Activated CD4-positive, alpha-beta T cell treated with anti-CD3 and anti-CD28 coated beads, Interleukin-2, amount 10 ng/mL, durations not matched to agents 7 days and 5 days (primary cell): ENCODE measurements at regions not wholly inside any gene's neighbourhood (a gene's known extent, or its start where the extent isn't known, plus 50 kb on each side); places are given as distances from the start of the nearest gene placed in this dataset.

Experiments used
- CTCF ChIA-PET: fragments of 350-600 bp; sonication (Branson Sonifier 250); formaldehyde crosslinking; loops from one replicate; lab custom pipeline; 2021; ENCODE audit warnings: antibody characterized with exemption; lab: Charles Lee
- POLR2A ChIA-PET: fragments of 350-600 bp; sonication (Branson Sonifier 250); formaldehyde crosslinking; loops from one replicate; lab custom pipeline; 2021; ENCODE audit warnings: antibody characterized with exemption; lab: Charles Lee
- DNase-seq: peaks from one replicate; pipeline ENCODE4 v3.0.0-alpha.2; 2020
- H3K27ac Mint-ChIP-seq: one replicate; pipeline ENCODE4 v1.8.0; 2021; ENCODE audit warnings: mild to moderate bottlenecking, moderate library complexity, mixed read lengths
- H3K27me3 Mint-ChIP-seq: one replicate; pipeline ENCODE4 v1.8.0; 2021; ENCODE audit warnings: mixed read lengths
- H3K36me3 Mint-ChIP-seq: one replicate; pipeline ENCODE4 v1.8.0; 2021; ENCODE audit warnings: low read depth, mixed read lengths
- H3K4me1 Mint-ChIP-seq: one replicate; pipeline ENCODE4 v1.8.0; 2021; ENCODE audit warnings: mixed read lengths
- H3K4me3 Mint-ChIP-seq: one replicate; pipeline ENCODE4 v1.8.0; 2021; ENCODE audit warnings: mild to moderate bottlenecking, moderate library complexity, mixed read lengths
- H3K9me3 Mint-ChIP-seq: one replicate; pipeline ENCODE4 v1.8.0; 2021; ENCODE audit warnings: mixed read lengths

DNA sequence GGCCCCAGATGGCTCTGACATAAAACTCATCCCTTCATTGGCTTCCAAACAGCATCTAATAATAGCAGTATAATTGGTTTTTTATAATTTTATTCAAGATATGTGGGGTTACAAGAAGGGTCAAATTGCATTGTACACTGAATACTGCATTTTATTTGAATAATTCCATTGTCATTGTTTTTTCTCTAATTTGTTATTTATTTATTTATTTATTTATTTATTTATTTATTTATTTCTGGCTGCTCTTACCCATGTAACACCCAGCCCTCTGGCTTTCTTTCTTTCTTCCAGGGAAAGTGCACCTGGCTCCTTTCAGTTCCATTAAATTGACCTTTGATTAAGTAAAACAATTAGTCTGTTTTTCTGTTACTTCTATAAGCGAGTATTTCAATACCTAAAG lies 210.1 kb downstream of the CDH9 start:
- CTCF ChIA-PET = no interaction called here
- no peak for DNase-seq
- POLR2A ChIA-PET = no interaction called here
- Mint-ChIP-seq H3K9me3 (peaks cover 17% of the 10 kb centered on the region), H3K27ac (no peak overlapping the region), H3K4me3 (no peak overlapping the region), H3K4me1 (no peaks in the 10 kb centered on the region), H3K27me3 (no peaks in the 10 kb centered on the region), H3K36me3 (no peaks in the 10 kb centered on the region)

DNA sequence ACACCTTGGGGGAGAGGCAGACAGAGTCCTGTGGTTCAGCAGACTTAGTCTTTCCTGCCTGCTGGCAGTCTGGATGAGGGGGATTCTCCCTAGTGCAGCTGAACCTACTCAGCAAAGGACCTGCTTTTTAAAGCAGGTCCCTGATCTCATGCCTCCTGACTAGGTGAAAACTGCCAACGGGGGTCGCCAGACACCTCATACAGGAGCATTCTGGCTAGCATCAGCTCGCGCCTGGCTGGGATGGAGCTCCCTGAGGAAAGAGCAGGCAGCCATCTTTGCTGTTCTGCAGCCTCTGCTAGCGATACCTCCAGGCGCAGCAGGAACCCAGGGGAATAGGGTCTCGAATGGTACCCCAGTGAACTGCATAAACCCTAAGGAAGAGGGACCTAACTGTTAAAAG lies 225.2 kb downstream of the CDH9 start:
- Mint-ChIP-seq H3K27ac (no peak overlapping the region), H3K4me3 (no peak overlapping the region), H3K36me3 (no peaks in the 10 kb centered on the region), H3K4me1 (no peaks in the 10 kb centered on the region), H3K9me3 (peaks cover 20% of the 10 kb centered on the region), H3K27me3 (no peaks in the 10 kb centered on the region)
- ChIA-PET CTCF (no interaction called here), POLR2A (no interaction called here)
- DNase-seq = no peak

DNA sequence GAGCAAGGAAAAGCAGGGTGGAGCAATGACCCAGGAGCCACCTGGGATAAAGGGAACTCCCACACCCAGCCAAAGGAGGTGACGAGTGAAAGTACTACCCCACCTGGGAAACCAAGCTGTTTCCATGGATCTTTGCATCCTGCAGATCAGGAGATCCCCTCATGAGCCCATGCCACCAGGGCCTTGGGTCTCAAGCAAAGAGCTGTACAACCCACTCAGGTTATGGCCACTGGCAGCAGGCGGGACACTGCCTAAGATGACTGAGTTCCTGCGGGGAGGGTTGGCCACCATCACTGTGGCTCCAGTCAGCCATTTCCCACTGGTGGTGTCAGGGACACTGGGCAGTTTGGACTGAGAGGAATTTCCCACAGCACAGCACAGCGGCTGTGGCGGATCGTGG lies 225.7 kb downstream of the CDH9 start:
- Mint-ChIP-seq H3K27ac (no peak overlapping the region), H3K4me1 (no peaks in the 10 kb centered on the region), H3K36me3 (no peaks in the 10 kb centered on the region), H3K4me3 (no peak overlapping the region), H3K27me3 (no peaks in the 10 kb centered on the region), H3K9me3 (peaks cover 22% of the 10 kb centered on the region)
- CTCF ChIA-PET = no interaction called here
- DNase-seq = no peak
- POLR2A ChIA-PET = no interaction called here

DNA sequence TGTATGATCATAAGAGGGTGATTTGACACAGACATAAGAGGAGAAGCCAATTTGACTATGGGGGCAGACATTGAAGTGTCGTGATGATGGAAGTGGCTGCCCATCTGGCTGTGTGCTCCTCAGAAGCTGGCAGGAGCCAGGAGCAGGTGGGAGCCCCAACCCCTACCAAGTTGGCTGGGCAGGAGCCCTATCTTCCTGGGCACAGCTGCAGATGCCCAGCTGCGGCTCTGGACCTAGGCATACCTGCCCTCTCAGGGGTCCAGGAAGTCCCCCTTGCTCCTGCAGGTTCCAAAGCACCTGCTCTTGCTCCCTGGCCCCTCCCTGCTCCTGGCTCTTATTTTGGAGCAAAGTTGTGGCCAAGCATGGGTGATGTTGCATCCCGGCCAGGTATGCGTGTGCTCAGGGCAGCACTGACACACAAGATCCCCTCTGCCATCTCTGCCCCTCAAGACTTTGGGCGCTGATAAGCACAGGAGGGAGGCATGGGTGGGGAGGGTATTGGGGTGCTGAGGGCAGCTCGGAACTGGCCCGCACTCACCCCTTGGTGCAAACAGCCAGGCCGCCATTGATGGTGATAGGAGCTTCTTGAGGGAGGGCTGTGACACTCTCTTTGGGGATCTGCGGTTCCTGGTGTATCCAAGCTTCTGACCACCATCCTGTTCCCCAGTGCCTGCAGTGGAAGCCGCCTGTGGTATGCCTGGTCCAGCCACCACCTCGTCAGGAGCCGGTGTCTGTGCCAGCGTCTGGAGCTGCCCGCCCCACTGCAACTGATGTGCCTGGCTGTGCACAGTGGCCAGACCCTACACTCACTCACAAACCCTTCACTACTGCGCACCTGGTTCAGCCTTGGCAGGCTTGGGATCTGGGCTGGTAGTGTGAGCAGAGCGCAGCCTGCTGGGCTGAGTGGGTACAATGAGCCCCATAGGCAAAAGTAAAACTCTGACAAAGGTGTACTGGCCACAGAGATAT lies 230.9 kb downstream of the CDH9 start:
- H3K36me3 Mint-ChIP-seq = no peaks in the 10 kb centered on the region
- no peak overlapping the region for H3K4me3 Mint-ChIP-seq
- POLR2A ChIA-PET = no interaction called here
- DNase-seq = no peak
- no peak overlapping the region for H3K27ac Mint-ChIP-seq
- H3K27me3 Mint-ChIP-seq = no peaks in the 10 kb centered on the region
- no peaks in the 10 kb centered on the region for H3K4me1 Mint-ChIP-seq
- peaks cover 11% of the 10 kb centered on the region for H3K9me3 Mint-ChIP-seq
- CTCF ChIA-PET = no interaction called here

DNA sequence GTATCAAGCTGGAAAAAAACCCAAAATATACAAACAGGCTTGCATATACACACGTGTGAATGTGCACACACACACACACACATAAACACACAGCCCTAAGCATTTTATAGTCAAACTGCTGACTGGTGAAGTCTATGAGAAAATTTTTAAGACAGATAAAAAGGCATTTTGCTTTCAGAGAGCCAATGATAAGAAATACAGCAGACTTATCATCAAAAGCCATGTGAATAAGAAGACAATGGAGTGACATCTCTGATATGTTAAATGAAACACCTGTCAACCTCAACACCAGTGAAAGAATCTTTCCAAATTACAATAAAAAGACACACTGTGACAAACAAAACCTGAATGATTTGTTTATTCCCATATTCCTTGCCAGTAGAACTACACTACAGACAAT lies 233.3 kb downstream of the CDH9 start:
- CTCF ChIA-PET = no interaction called here
- Mint-ChIP-seq H3K9me3 (peaks cover 8% of the 10 kb centered on the region), H3K4me3 (no peak overlapping the region), H3K27ac (no peak overlapping the region), H3K27me3 (no peaks in the 10 kb centered on the region), H3K36me3 (no peaks in the 10 kb centered on the region), H3K4me1 (no peaks in the 10 kb centered on the region)
- DNase-seq = no peak
- POLR2A ChIA-PET = no interaction called here

DNA sequence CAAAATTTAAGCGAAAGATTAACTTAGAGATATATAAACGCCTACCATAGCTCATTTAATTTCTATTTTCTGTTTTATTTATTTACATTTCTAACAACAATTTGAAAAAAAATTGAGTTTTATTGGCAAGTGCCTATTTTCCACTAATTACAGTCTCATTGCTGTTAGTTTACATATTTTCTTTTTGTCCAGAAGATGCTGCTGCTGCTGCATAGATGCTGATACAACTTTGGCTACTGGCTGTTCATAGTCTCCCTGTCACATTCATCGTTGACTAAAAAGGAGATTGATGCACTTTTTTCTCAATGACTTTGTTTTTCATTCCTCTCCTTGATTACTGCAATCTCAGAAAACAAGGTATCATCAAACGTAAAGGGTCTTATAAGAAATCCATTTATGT lies 235.4 kb downstream of the CDH9 start:
- POLR2A ChIA-PET = no interaction called here
- no peak overlapping the region for H3K27ac Mint-ChIP-seq
- CTCF ChIA-PET = no interaction called here
- no peak for DNase-seq
- no peaks in the 10 kb centered on the region for H3K36me3 Mint-ChIP-seq
- peaks cover 6% of the 10 kb centered on the region for H3K9me3 Mint-ChIP-seq
- H3K4me3 Mint-ChIP-seq = no peak overlapping the region
- H3K4me1 Mint-ChIP-seq = no peaks in the 10 kb centered on the region
- no peaks in the 10 kb centered on the region for H3K27me3 Mint-ChIP-seq

DNA sequence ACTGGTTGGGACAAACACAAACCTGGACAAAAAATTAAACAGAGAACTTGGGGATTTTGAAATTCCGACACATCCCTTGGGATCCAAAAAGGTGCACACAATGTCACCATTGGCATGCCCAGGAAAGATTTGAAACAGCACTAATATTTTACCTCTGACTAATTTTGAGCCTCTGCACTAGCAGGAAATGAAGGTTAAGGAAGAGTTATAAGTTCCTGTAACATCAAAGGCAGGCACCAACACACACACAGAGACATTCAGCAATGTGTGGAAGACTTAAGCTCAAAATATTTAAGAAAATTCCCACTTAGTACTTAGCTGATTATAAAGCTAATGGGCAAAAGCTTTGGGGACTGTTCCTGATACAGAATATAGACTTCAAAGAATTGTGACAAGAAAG lies 247.0 kb downstream of the CDH9 start:
- no peak for DNase-seq
- Mint-ChIP-seq H3K36me3 (no peaks in the 10 kb centered on the region), H3K4me3 (no peak overlapping the region), H3K4me1 (no peaks in the 10 kb centered on the region), H3K27me3 (no peaks in the 10 kb centered on the region), H3K9me3 (peaks cover 3% of the 10 kb centered on the region), H3K27ac (no peak overlapping the region)
- ChIA-PET POLR2A (no interaction called here), CTCF (no interaction called here)

DNA sequence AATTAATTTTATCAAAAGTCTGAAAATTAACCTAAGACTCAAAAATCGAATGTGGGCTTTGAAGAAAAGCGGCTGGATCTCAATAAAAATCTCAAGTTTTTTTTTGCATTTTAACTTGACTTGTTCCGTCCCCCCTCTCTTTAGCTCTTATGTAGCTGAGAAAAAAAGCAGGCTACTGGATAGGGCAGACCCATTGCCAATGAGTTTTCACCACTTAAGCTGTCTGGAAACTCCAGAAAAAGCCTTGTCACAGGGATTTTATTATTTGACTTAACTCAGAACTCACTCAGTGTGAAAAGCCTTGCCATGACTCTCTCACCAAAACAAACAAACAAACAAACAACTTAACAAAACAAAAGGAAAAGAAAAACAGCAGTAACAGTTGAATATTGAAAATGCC lies 247.4 kb downstream of the CDH9 start:
- no peaks in the 10 kb centered on the region for H3K36me3 Mint-ChIP-seq
- CTCF ChIA-PET = interaction anchor here (0.6 kb wide), 1 partner anchor 43 kb away, joined by 4 read pairs; no protein-coding TSS in a partner anchor
- no peak for DNase-seq
- H3K9me3 Mint-ChIP-seq = peaks cover 3% of the 10 kb centered on the region
- no peaks in the 10 kb centered on the region for H3K27me3 Mint-ChIP-seq
- H3K4me1 Mint-ChIP-seq = no peaks in the 10 kb centered on the region
- H3K4me3 Mint-ChIP-seq = no peak overlapping the region
- POLR2A ChIA-PET = no interaction called here
- no peak overlapping the region for H3K27ac Mint-ChIP-seq

DNA sequence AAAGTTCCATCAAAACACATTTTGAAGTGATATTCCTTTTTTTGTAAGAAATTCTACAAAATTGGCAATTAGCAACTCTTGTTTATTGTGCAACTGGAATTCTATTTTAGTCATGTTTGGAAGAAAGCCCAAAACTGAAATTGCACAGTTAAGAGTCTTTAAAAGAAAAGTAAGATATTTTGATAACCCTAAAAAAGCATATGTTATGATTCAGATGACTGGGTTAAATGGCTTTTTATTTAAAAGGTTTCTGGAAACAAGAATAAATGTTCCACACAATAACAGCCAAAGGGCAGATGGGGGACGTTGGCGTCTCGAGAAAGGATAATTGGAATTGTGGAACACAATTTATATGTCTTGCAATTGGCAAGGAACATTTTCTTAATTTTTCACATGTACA lies 275.2 kb downstream of the CDH9 start:
- POLR2A ChIA-PET = no interaction called here
- Mint-ChIP-seq H3K4me3 (no peak overlapping the region), H3K27me3 (no peaks in the 10 kb centered on the region), H3K4me1 (no peaks in the 10 kb centered on the region), H3K27ac (no peak overlapping the region), H3K9me3 (peaks cover 8% of the 10 kb centered on the region), H3K36me3 (no peaks in the 10 kb centered on the region)
- no peak for DNase-seq
- CTCF ChIA-PET = no interaction called here

DNA sequence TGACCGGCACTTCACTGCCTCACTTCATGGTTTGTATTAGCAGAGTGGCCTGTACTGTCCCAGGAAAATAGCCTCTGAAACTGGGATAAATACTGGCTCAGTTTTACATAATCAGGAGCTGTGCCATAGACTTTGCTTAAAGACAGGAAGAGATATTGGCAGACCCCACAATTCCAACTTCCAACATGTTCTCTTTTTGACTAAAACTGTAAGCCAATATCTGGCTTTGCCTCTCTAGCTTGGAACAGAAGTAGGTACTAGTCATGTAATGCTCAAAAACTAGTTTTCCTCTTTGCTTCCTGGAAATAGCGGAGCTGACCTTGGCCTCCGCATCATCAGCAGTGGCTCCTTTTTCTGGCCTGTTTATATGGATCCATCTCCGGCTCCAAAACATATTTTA lies 276.9 kb downstream of the CDH9 start:
- CTCF ChIA-PET = no interaction called here
- peaks cover 3% of the 10 kb centered on the region for H3K9me3 Mint-ChIP-seq

DNA sequence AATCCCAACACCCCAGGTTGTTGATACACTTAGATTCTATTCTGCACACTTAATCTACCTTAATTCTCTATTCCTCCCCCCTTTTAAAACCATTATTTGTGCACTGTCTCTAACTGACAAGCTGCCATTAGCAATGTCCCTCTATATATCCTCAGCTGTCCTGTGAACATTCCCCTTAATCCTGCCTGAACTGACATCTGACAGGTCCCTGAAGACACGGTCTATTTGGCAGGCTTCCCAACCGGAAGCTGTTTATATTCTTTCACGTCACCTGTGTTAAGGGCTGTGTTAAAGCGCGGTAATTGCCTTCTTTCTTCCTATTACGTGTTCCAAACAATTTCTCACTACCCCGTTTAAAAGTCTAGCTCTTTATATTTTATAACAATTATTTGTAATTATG lies 277.3 kb downstream of the CDH9 start:
- Mint-ChIP-seq H3K27ac (no peak overlapping the region), H3K4me1 (no peaks in the 10 kb centered on the region), H3K9me3 (peaks cover 3% of the 10 kb centered on the region), H3K27me3 (no peaks in the 10 kb centered on the region), H3K4me3 (no peak overlapping the region), H3K36me3 (no peaks in the 10 kb centered on the region)
- CTCF ChIA-PET = no interaction called here
- POLR2A ChIA-PET = no interaction called here
- no peak for DNase-seq

More for the DNA sequence above, 276.9 kb downstream of the CDH9 start:
- no peaks in the 10 kb centered on the region for H3K36me3 Mint-ChIP-seq
- no peaks in the 10 kb centered on the region for H3K27me3 Mint-ChIP-seq
- no peaks in the 10 kb centered on the region for H3K4me1 Mint-ChIP-seq
- POLR2A ChIA-PET = no interaction called here
- H3K4me3 Mint-ChIP-seq = no peak overlapping the region
- no peak overlapping the region for H3K27ac Mint-ChIP-seq
- DNase-seq = no peak

DNA sequence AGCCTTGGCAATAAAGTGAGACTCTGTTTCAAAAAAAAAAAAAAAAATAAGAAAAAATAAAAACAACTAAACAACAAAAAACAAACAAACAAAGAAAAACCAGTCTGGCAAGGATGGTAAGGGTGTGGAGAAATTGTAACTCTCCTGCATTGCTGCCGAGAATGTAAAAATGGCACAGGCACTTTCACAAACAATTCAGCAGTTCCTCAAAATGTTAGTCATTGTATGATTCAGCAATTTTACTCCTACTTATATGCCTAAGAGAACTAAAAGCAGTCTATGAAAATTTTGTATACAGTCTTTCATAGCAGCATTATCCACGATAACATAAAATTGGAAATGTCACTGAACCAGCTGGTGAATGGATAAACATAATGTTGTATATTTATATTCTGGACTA lies 280.4 kb downstream of the CDH9 start:
- Mint-ChIP-seq H3K27me3 (no peaks in the 10 kb centered on the region), H3K9me3 (peaks cover 2% of the 10 kb centered on the region), H3K36me3 (no peaks in the 10 kb centered on the region), H3K27ac (no peak overlapping the region), H3K4me1 (no peaks in the 10 kb centered on the region), H3K4me3 (no peak overlapping the region)
- no peak for DNase-seq
- ChIA-PET POLR2A (no interaction called here), CTCF (no interaction called here)

DNA sequence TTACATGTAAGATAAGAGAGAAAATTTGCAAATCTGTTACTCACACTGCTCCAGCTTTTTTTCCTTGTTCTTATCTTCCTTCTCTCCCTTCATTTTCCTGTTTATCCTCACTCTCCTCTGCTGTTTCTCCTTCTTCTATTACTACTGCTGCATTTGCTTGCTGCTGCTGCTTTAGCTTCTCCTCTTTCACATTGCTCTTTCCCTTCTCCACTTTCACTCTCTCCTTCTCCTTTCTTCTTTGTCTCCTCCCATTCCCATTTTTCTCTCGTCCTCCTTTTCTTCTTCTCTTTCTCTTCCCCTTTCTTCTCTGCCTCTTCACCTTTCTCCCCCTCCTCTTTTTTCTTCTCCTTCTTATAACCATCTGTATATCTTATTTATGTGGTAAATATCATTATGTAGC lies 288.6 kb downstream of the CDH9 start:
- ChIA-PET POLR2A (no interaction called here), CTCF (interaction anchor here (0.5 kb wide), 1 partner anchor 1555 kb away, joined by 3 read pairs; no protein-coding TSS in a partner anchor)
- no peaks in the 10 kb centered on the region for H3K4me1 Mint-ChIP-seq
- no peak overlapping the region for H3K27ac Mint-ChIP-seq
- H3K27me3 Mint-ChIP-seq = no peaks in the 10 kb centered on the region
- no peak overlapping the region for H3K4me3 Mint-ChIP-seq
- peaks cover 9% of the 10 kb centered on the region for H3K9me3 Mint-ChIP-seq
- no peaks in the 10 kb centered on the region for H3K36me3 Mint-ChIP-seq
- DNase-seq = no peak

DNA sequence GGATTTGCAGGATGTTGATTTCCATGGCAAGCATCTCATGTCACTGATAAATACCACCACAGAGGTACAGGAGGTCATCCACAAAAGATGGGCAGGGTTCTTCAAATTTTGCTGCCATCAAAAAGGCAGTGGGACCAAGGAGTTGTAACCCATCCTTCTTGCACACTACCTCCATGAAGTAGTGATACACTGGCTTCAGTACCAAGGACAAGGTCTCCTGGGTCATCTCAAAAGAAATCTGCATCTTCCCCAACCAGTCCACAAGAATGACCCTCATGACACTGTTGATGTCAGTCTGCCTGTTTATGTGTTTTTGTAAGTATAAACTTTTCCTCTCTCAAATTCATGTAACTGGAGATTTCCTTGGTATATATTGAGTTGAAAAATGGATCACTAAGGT lies 298.2 kb downstream of the CDH9 start:
- H3K4me1 Mint-ChIP-seq = no peaks in the 10 kb centered on the region
- H3K9me3 Mint-ChIP-seq = peaks cover 6% of the 10 kb centered on the region
- no peak overlapping the region for H3K4me3 Mint-ChIP-seq
- H3K36me3 Mint-ChIP-seq = no peaks in the 10 kb centered on the region
- no peaks in the 10 kb centered on the region for H3K27me3 Mint-ChIP-seq
- no peak overlapping the region for H3K27ac Mint-ChIP-seq
- CTCF ChIA-PET = no interaction called here
- no peak for DNase-seq
- POLR2A ChIA-PET = no interaction called here
